Karpas-422 (cell line): ENCODE measurements at regions not wholly inside any gene's neighbourhood (a gene's known extent, or its start where the extent isn't known, plus 50 kb on each side); places are given as distances from the start of the nearest gene placed in this dataset.
"Not testable (repeated sequence)": the region's sequence is repeated elsewhere in the genome, so short reads cannot be mapped to it uniquely, and the experiment has no call there.

ENCODE experiments used
- DNase-seq: peaks from one replicate; pipeline ENCODE4 v3.0.0-alpha.2; 2015
- H2AFZ ChIP-seq: fragments of 200-600 bp; sonication (generic); 2 replicates; pipeline ENCODE4 v1.6.1; 2014; ENCODE audit warnings: antibody characterized with exemption, low read length, mixed read lengths
- H3K27ac ChIP-seq: fragments of 200-600 bp; sonication (generic); 2 replicates; pipeline ENCODE4 v1.5.1; 2014; ENCODE audit warnings: mild to moderate bottlenecking, low read length, moderate library complexity
- H3K27me3 ChIP-seq: fragments of 200-600 bp; sonication (generic); 2 replicates; pipeline ENCODE4 v1.6.1; 2014; ENCODE audit warnings: low read length, mixed read lengths
- H3K36me3 ChIP-seq: fragments of 200-600 bp; sonication (generic); 2 replicates; pipeline ENCODE4 v1.6.1; 2014; ENCODE audit warnings: low read length, mixed read lengths; ENCODE audit not compliant: insufficient read depth
- H3K4me1 ChIP-seq: fragments of 200-600 bp; sonication (generic); 2 replicates; pipeline ENCODE4 v1.6.1; 2014; ENCODE audit warnings: mild to moderate bottlenecking, low read length, mixed read lengths
- H3K4me2 ChIP-seq: fragments of 200-600 bp; sonication (generic); 2 replicates; pipeline ENCODE4 v1.6.1; 2014; ENCODE audit warnings: low read length, low read depth, mild to moderate bottlenecking; ENCODE audit not compliant: poor library complexity, severe bottlenecking
- H3K4me3 ChIP-seq: fragments of 200-600 bp; sonication (generic); 2 replicates; pipeline ENCODE4 v1.5.1; 2014; ENCODE audit warnings: mild to moderate bottlenecking, antibody characterized with exemption, low read length, mixed read lengths
- H3K79me2 ChIP-seq: fragments of 200-600 bp; sonication (generic); 2 replicates; pipeline ENCODE4 v1.6.1; 2014; ENCODE audit warnings: mild to moderate bottlenecking, low read length, mixed read lengths
- H3K9ac ChIP-seq: fragments of 200-600 bp; sonication (generic); 2 replicates; pipeline ENCODE4 v1.6.0; 2014; ENCODE audit warnings: low read length
- H3K9me2 ChIP-seq: fragments of 200-600 bp; sonication (generic), shearing (Covaris generic); replicated peaks from 2 replicates; pipeline ENCODE4 v1.6.0; 2014; ENCODE audit warnings: mild to moderate bottlenecking, low read length, moderate library complexity; ENCODE audit not compliant: insufficient read depth
- H3K9me3 ChIP-seq: fragments of 300-700, 200-600 bp; sonication (generic); 2 replicates; pipeline ENCODE4 v1.6.1; 2014; ENCODE audit warnings: low read length, mixed read lengths
- H4K20me1 ChIP-seq: fragments of 200-600 bp; sonication (generic); 2 replicates; pipeline ENCODE4 v1.6.1; 2014; ENCODE audit warnings: mild to moderate bottlenecking, antibody characterized with exemption, low read length, low read depth; ENCODE audit not compliant: insufficient read depth

DNA sequence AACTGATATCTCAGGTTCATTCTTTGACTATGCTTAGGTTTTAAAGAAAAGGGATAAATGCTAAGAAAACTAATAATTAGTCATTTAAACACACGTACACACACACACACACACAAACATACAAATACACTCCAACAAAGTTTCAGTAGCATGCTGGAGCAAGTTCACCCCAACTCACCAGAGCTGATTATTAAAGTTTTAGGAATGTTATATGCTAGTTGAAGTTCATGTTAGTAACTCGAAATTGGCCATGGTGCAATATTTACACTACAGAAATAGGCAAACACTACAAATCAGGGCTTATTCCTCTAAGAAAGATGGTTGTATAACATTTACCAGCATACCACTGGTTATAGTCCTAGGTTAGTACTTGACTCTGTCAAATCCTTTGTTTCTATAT is 384.0 kb upstream of the DIPK2B start:
- Histone ChIP-seq H3K27me3 (no peaks in the 10 kb centered on the region), H3K9me2 (no peaks in the 10 kb centered on the region), H3K36me3 (no peaks in the 10 kb centered on the region), H3K9ac (no peak overlapping the region), H3K27ac (no peak overlapping the region), H3K4me1 (no peaks in the 10 kb centered on the region), H2AFZ (no peak overlapping the region), H3K4me2 (no peak overlapping the region), H3K9me3 (peaks cover 20% of the 10 kb centered on the region), H3K79me2 (no peaks in the 10 kb centered on the region), H3K4me3 (no peak overlapping the region), H4K20me1 (no peaks in the 10 kb centered on the region)
- no peak for DNase-seq

DNA sequence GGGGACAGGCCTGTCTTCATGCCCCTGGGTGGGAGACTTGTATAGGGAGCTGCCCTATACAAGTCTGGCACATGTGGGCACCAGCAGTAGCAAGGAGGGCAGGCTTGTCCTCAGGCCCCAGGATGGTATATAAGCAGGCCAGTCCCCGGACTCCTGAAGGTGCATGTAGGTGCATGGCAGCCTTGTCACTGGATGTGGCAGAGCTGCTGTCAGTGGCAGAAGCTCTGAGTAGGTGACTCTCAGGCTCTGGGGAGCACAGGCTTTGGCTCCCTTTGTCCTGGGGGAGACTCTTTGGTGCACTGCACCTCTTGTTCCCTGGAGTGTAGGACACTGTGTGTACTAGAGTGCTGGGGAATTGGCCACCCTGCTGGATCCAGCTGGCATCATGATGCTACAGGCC is 376.7 kb upstream of the DIPK2B start:
- H3K4me1 ChIP-seq, result no peaks in the 10 kb centered on the region
- H3K9ac ChIP-seq, result no peak overlapping the region
- H3K4me2 ChIP-seq, result no peak overlapping the region
- no peak for DNase-seq
- H4K20me1 ChIP-seq, result no peaks in the 10 kb centered on the region
- no peaks in the 10 kb centered on the region for H3K36me3 ChIP-seq
- no peaks in the 10 kb centered on the region for H3K27me3 ChIP-seq
- no peak overlapping the region for H3K4me3 ChIP-seq
- H2AFZ ChIP-seq, result no peak overlapping the region
- H3K27ac ChIP-seq, result no peak overlapping the region
- H3K79me2 ChIP-seq, result no peaks in the 10 kb centered on the region
- 0 out of 2 replicates have a peak, but pooled peaks cover 3% of the 10 kb centered on the region for H3K9me2 ChIP-seq
- H3K9me3 ChIP-seq, result peaks cover 25% of the 10 kb centered on the region

DNA sequence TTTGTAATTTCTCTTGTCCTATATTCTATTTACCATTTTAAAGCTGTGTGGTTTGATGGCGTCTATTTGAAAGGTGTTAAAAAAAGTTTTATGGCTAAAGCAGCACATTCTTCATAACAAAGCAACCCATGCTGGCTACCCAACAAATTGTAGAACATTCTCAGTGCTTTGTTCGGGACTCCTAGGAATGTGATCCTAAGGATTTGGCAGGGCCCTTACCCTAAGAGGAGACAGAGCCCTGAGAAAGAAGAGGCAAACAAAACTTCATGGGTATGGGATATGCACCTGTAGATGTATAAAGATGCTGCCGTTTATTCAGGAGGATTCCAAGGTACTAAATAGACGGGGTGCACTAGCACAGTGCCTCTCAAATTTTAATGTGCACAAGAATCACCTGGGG is 370.8 kb upstream of the DIPK2B start:
- Histone ChIP-seq H3K4me1 (no peaks in the 10 kb centered on the region), H3K9ac (no peak overlapping the region), H3K9me3 (no peaks in the 10 kb centered on the region; the same call in 1 of the 2 replicates), H3K27me3 (no peaks in the 10 kb centered on the region), H4K20me1 (no peaks in the 10 kb centered on the region), H2AFZ (no peak overlapping the region), H3K4me2 (no peak overlapping the region), H3K36me3 (no peaks in the 10 kb centered on the region), H3K27ac (no peak overlapping the region), H3K79me2 (no peaks in the 10 kb centered on the region), H3K4me3 (no peak overlapping the region), H3K9me2 (0 out of 2 replicates have a peak, but pooled peaks cover 3% of the 10 kb centered on the region)
- no peak for DNase-seq

DNA sequence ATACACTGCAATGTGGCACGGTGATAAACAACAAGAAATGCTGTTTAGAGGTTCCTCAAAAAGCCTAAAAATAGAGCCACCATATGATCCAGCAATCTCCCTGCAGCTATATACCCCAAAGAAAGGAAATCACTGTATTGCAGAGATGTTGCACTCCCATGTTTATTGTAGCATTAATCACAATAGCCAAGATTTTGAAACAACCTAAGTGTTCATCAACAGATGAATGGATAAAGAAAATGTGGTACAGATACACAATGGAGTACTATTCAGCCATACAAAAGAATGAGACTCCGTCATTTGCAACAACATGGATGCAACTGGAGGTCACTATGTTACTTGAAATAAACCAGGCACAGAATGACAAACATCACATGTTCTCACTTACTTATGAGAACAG is 365.8 kb upstream of the DIPK2B start:
- Histone ChIP-seq H3K4me1 (no peaks in the 10 kb centered on the region), H4K20me1 (no peaks in the 10 kb centered on the region), H3K4me3 (no peak overlapping the region), H3K79me2 (no peaks in the 10 kb centered on the region), H3K36me3 (no peaks in the 10 kb centered on the region), H3K9me2 (no peaks in the 10 kb centered on the region), H3K9me3 (peaks cover 4% of the 10 kb centered on the region; the same call in 1 of the 2 replicates), H2AFZ (no peak overlapping the region), H3K27me3 (no peaks in the 10 kb centered on the region), H3K27ac (no peak overlapping the region), H3K9ac (no peak overlapping the region), H3K4me2 (no peak overlapping the region)
- no peak for DNase-seq

DNA sequence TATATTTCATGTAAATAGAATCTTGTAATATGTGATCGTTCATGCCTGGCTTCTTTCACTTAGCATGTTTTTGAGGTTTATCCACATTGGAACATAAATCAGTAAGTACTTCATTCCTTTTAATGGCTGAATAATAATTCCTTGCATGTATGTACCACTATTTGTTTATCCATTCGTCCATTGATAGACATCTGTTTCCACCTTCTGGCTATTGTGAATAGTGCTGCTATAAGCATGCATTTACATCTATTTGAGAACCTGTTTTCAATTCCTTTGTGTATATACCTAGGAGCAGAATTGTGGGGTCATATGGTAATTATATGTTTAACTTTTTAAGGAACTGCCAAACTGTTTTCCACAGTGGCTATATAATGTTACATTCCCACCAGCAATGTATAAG is 356.7 kb upstream of the DIPK2B start:
- H3K9ac ChIP-seq, result no peak overlapping the region
- no peaks in the 10 kb centered on the region for H3K4me1 ChIP-seq
- H4K20me1 ChIP-seq, result no peaks in the 10 kb centered on the region
- H3K27ac ChIP-seq, result no peak overlapping the region
- no peaks in the 10 kb centered on the region for H3K36me3 ChIP-seq
- H3K4me3 ChIP-seq, result no peak overlapping the region
- H3K79me2 ChIP-seq, result no peaks in the 10 kb centered on the region
- no peak overlapping the region for H2AFZ ChIP-seq
- no peak overlapping the region for H3K4me2 ChIP-seq
- no peaks in the 10 kb centered on the region for H3K9me3 ChIP-seq
- no peak for DNase-seq
- no peaks in the 10 kb centered on the region for H3K27me3 ChIP-seq
- no peaks in the 10 kb centered on the region for H3K9me2 ChIP-seq

DNA sequence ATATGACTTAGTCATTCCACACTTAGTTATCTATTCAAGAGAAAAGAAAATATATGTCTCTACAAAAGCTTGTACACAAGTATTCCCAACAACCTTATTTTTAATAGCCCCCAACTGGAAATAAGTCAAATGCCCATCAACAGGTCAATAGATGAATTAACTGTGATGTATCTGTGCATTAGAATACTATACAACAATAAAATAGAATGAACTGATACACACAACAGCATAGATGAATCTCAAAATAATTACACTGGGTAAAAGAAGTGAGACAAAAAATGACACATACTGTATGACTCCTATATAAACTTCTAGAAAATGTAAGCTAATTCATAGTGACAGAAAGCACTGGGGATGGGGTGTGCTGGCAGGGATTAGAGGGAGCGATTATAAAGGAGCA is 354.1 kb upstream of the DIPK2B start:
- Histone ChIP-seq H3K36me3 (no peaks in the 10 kb centered on the region), H2AFZ (no peak overlapping the region), H3K79me2 (no peaks in the 10 kb centered on the region), H3K9me2 (no peaks in the 10 kb centered on the region), H3K9me3 (no peaks in the 10 kb centered on the region), H3K4me1 (no peaks in the 10 kb centered on the region), H3K9ac (no peak overlapping the region), H4K20me1 (no peaks in the 10 kb centered on the region), H3K4me2 (no peak overlapping the region), H3K27ac (no peak overlapping the region), H3K27me3 (no peaks in the 10 kb centered on the region), H3K4me3 (no peak overlapping the region)
- DNase-seq, result no peak

DNA sequence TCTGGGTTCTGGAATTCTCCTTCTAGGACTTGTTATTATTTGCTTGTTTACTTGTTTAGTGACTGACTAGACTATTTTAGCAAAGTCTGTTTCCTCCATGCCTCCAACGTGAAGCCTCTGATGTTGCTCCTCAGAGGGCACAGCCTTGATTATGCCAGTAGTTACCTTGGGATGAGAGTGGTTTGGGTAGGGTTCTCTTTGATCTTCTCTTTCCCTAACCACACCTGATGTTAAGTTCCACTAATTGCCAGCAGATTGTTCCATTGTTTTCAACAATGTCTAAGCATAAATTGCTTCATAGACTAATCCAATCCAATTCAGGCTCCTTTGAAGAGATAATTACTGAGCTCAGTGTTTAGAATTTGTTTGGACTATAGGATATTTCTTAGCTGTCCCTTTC is 352.7 kb upstream of the DIPK2B start:
- Histone ChIP-seq H3K4me3 (no peak overlapping the region), H3K27me3 (no peaks in the 10 kb centered on the region), H3K79me2 (no peaks in the 10 kb centered on the region), H4K20me1 (no peaks in the 10 kb centered on the region), H3K36me3 (no peaks in the 10 kb centered on the region), H2AFZ (no peak overlapping the region), H3K4me2 (no peak overlapping the region), H3K9me2 (no peaks in the 10 kb centered on the region), H3K4me1 (no peaks in the 10 kb centered on the region), H3K27ac (no peak overlapping the region), H3K9ac (no peak overlapping the region), H3K9me3 (no peaks in the 10 kb centered on the region)
- no peak for DNase-seq

DNA sequence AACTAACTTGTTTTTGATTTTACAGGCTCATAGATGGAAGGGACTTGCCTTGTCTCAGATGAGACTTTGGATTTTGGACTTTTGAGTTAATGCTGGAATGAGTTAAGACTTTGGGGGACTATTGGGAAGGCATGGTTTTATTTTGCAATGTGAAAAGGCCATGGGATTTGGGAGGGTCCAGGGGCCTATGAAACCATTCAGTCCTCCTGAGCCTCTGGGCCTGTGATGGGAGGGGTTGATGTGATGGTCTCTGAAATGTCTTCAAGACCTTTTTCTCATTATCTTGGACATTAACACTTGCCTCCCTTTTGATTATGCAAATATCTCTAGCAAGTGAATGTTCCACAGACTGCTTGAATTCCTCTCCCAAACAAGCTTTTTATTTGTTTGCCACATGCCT is 346.0 kb upstream of the DIPK2B start:
- H3K27me3 ChIP-seq, DNase-seq, H2AFZ ChIP-seq, H4K20me1 ChIP-seq, H3K9ac ChIP-seq, H3K4me2 ChIP-seq, H3K4me3 ChIP-seq, H3K9me2 ChIP-seq, H3K79me2 ChIP-seq, H3K4me1 ChIP-seq, H3K36me3 ChIP-seq, H3K9me3 ChIP-seq, H3K27ac ChIP-seq: not testable (repeated sequence)

DNA sequence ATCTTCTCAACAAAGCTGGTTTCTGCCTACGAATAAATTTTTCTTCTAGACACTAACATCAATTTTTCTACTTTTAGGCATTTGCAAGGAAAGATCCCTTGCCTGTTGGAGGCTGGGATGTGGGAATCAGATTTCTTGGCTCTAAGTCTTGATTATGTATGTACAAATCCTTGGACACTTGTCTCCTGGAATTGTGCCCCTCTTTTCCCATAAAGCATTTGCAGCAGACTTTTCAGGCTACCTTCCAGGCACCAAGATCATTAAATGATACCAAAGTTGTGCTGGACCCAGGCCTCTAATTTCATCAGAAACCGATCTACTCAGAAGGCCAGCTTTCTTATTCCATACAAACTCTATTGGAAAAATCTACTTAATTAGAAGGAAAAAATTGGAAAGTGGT is 339.5 kb upstream of the DIPK2B start:
- no peak overlapping the region for H3K27ac ChIP-seq
- no peaks in the 10 kb centered on the region for H3K79me2 ChIP-seq
- H4K20me1 ChIP-seq, result no peaks in the 10 kb centered on the region
- no peak for DNase-seq
- no peak overlapping the region for H2AFZ ChIP-seq
- H3K4me3 ChIP-seq, result no peak overlapping the region
- no peaks in the 10 kb centered on the region for H3K4me1 ChIP-seq
- H3K36me3 ChIP-seq, result no peaks in the 10 kb centered on the region
- no peak overlapping the region for H3K4me2 ChIP-seq
- H3K9ac ChIP-seq, result no peak overlapping the region
- no peaks in the 10 kb centered on the region; the same call in 1 of the 2 replicates for H3K9me2 ChIP-seq
- H3K9me3 ChIP-seq, result no peaks in the 10 kb centered on the region; the same call in 1 of the 2 replicates
- H3K27me3 ChIP-seq, result no peaks in the 10 kb centered on the region
